Right atrium auricular region (tissue), 2 donors: ENCODE measurements at regions not wholly inside any gene's neighbourhood (a gene's known extent, or its start where the extent isn't known, plus 50 kb on each side); places are given as distances from the start of the nearest gene placed in this dataset.

Experiments used
- DNase-seq: peaks from one replicate; pipeline ENCODE4 v3.0.0-alpha.2; 2019; ENCODE audit warnings: low spot score
- H3K27ac ChIP-seq, 2 donors: fragments of 200-600 bp; sonication (generic); 1 replicate in 1 of 2; 2 replicates in 1 of 2; pipeline ENCODE4 v1.5.1; 2016 to 2019
- H3K27me3 ChIP-seq, 2 donors: fragments of 200-600 bp; sonication (generic); one replicate each; pipeline versions ENCODE4 v1.5.1 to v1.6.0; 2017 to 2019
- H3K36me3 ChIP-seq: fragments of 200-600 bp; sonication (generic); one replicate; pipeline ENCODE4 v1.5.1; 2016
- H3K4me1 ChIP-seq, 2 donors: fragments of 200-600 bp; sonication (generic); one replicate each; pipeline versions ENCODE4 v1.5.1 to v1.6.0; 2017 to 2019
- H3K4me3 ChIP-seq, 2 donors: fragments of 200-600 bp; sonication (generic); 1 replicate in 1 of 2; 2 replicates in 1 of 2; pipeline ENCODE4 v1.5.1; 2017 to 2019; ENCODE audit warnings: mild to moderate bottlenecking in 1 of 2, moderate library complexity in 1 of 2
- H3K9me3 ChIP-seq, 2 donors: fragments of 200-600 bp; sonication (generic); one replicate each; pipeline ENCODE4 v1.5.1; 2019
- TF ChIP-seq, protein P1 (sequence below), 2 donors: fragments of 200-600 bp; sonication (generic); IDR thresholded peaks; one replicate each; pipeline ENCODE4 v1.5.1; 2019; ENCODE audit warnings: antibody characterized with exemption in 2 of 2

DNA sequence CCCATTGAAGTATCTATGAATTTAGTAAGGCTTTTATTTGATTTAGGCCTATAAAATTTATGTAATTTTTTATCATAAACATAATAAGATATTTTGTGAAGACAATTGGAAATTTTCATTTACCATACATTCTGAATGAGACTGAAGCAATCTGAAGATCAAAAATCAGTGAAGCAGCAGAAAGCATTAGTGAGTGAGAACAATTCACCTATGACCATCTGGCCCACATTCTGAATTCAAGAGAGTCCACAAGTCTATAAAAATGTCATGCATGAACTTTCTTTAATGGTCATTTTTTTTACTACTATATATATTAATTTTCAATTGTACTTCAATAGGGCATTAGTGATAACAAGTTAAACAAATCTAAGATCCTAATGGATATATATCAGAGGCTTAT, 1026.6 kb upstream of the MAP3K7 start:
- Histone ChIP-seq H3K9me3 (no peaks in the 10 kb centered on the region), H3K27ac (no peak overlapping the region), H3K4me1 (no peaks in the 10 kb centered on the region), H3K27me3 (no peaks in the 10 kb centered on the region), H3K4me3 (no peak overlapping the region), H3K36me3 (no peaks in the 10 kb centered on the region)
- TF ChIP-seq, protein P1, sequence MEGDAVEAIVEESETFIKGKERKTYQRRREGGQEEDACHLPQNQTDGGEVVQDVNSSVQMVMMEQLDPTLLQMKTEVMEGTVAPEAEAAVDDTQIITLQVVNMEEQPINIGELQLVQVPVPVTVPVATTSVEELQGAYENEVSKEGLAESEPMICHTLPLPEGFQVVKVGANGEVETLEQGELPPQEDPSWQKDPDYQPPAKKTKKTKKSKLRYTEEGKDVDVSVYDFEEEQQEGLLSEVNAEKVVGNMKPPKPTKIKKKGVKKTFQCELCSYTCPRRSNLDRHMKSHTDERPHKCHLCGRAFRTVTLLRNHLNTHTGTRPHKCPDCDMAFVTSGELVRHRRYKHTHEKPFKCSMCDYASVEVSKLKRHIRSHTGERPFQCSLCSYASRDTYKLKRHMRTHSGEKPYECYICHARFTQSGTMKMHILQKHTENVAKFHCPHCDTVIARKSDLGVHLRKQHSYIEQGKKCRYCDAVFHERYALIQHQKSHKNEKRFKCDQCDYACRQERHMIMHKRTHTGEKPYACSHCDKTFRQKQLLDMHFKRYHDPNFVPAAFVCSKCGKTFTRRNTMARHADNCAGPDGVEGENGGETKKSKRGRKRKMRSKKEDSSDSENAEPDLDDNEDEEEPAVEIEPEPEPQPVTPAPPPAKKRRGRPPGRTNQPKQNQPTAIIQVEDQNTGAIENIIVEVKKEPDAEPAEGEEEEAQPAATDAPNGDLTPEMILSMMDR (IDR thresholded peaks at IDR 0.05) = no peak
- DNase-seq = no peak

- no peaks in the 10 kb centered on the region for H3K36me3 ChIP-seq
- TF ChIP-seq, protein P1 (IDR thresholded peaks at IDR 0.05) = no peak
- H3K9me3 ChIP-seq = no peaks in the 10 kb centered on the region
- no peak overlapping the region for H3K27ac ChIP-seq
- H3K27me3 ChIP-seq = no peaks in the 10 kb centered on the region
- no peaks in the 10 kb centered on the region for H3K4me1 ChIP-seq
- no peak overlapping the region for H3K4me3 ChIP-seq
- no peak for DNase-seq
These were observed 1024.3 kb upstream of the MAP3K7 start for GRCh38 chr6:91611190-91611589.

GRCh38 chr6:91608428-91608827, 1021.6 kb upstream of the MAP3K7 start:
- no peak for DNase-seq
- H3K4me3 ChIP-seq = no peak overlapping the region
- H3K9me3 ChIP-seq = no peaks in the 10 kb centered on the region
- TF ChIP-seq, protein P1 (IDR thresholded peaks at IDR 0.05) = no peak
- H3K36me3 ChIP-seq = no peaks in the 10 kb centered on the region
- no peaks in the 10 kb centered on the region for H3K4me1 ChIP-seq
- H3K27ac ChIP-seq = no peak overlapping the region
- H3K27me3 ChIP-seq = no peaks in the 10 kb centered on the region

DNA sequence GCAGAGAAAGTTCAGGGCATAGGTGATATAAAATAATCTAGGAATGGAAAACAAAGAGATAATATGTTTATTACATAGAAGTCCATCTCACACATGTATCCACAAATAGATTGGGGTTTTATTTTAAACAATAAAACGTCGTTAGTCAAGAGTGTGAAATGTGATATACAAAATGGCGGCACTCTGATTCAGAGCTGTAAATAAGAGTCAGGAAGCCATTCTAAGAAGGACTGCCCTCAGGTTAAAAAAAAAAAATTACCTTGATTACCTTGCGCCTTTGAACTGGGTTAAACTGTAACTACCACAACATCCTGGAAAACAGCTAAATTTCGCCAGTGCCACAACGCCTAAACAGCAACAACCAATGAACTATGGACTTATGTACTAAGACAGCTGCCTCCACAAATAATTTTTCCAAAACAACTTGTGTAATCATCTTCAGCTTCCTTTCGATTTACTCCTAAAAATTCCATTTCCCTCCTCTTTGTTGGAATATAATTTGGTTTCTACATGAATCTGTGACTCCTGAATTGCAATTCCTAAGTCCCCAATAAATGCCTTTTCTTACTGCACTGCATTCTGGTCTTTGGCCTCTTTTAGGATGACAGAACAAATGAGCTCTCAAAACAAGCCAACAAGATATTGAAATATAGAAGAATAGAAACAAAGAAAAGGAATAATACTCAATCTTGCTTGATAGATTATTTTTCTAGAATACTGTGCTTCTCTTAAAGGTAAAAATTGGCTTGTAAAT, 1019.5 kb upstream of the MAP3K7 start:
- Histone ChIP-seq H3K27ac (no peak overlapping the region), H3K36me3 (no peaks in the 10 kb centered on the region), H3K4me3 (no peak overlapping the region), H3K4me1 (no peaks in the 10 kb centered on the region), H3K9me3 (no peaks in the 10 kb centered on the region), H3K27me3 (no peaks in the 10 kb centered on the region)
- TF ChIP-seq, protein P1 (IDR thresholded peaks at IDR 0.05) = no peak
- no peak for DNase-seq

DNA sequence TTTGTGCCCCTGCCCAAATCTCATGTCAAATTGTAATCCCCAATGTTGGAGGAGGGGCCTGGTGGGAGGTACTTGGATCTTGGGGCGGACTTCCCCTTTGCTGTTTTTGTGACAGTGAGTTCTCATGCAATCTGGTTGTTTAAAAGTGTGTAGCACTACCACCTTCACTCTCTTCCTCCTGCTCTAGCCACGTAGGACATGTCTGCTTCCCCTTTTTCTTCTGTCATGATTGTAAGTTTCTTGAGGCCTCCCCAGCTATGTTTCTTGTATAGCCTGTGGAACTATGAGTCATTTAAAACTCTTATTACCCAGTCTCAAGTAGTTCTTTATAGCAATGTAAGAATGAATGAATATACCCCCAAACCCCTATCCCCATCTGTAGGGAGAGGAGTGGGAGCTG, 1013.7 kb upstream of the MAP3K7 start:
- H3K9me3 ChIP-seq = no peaks in the 10 kb centered on the region
- H3K4me3 ChIP-seq = no peak overlapping the region
- no peak for DNase-seq
- H3K4me1 ChIP-seq = no peaks in the 10 kb centered on the region
- H3K27ac ChIP-seq = no peak overlapping the region
- no peaks in the 10 kb centered on the region for H3K36me3 ChIP-seq
- no peaks in the 10 kb centered on the region for H3K27me3 ChIP-seq
- TF ChIP-seq, protein P1 (IDR thresholded peaks at IDR 0.05) = no peak

- Histone ChIP-seq H3K4me3 (no peak overlapping the region), H3K4me1 (no peaks in the 10 kb centered on the region), H3K9me3 (no peaks in the 10 kb centered on the region), H3K27me3 (no peaks in the 10 kb centered on the region), H3K27ac (no peak overlapping the region), H3K36me3 (no peaks in the 10 kb centered on the region)
- DNase-seq = no peak
- TF ChIP-seq, protein P1 (IDR thresholded peaks at IDR 0.05) = no peak
These were observed 1003.3 kb upstream of the MAP3K7 start for GRCh38 chr6:91590191-91590590.
